ENCODE measurements at regions not wholly inside any gene's neighbourhood (a gene's known extent, or its start where the extent isn't known, plus 50 kb on each side); places are given as distances from the start of the nearest gene placed in this dataset.

- no peak for DNase-seq (ENCODE audit: insufficient read length)
- TF ChIP-seq POLR2AphosphoS5 (IDR thresholded peaks at IDR 0.05; ENCODE audit: low read depth, low read length): no peak
- TF ChIP-seq POLR2A (IDR thresholded peaks at IDR 0.05; ENCODE audit: low read depth, low read length): no peak
- no peak for TF ChIP-seq TAF1 (IDR thresholded peaks at IDR 0.05; ENCODE audit: borderline replicate concordance, low read depth, low read length)
- FAIRE-seq: no peak
These were observed 169.3 kb upstream of the STAC start for GRCh38 chr3:36210840-36211651.

- DNase-seq (ENCODE audit: insufficient read length): no peak
- TF ChIP-seq TAF1 (IDR thresholded peaks at IDR 0.05; ENCODE audit: borderline replicate concordance, low read depth, low read length) (no peak), POLR2AphosphoS5 (IDR thresholded peaks at IDR 0.05; ENCODE audit: low read depth, low read length) (no peak), POLR2A (IDR thresholded peaks at IDR 0.05; ENCODE audit: low read depth, low read length) (no peak)
- FAIRE-seq: no peak
These were observed 168.7 kb upstream of the STAC start for GRCh38 chr3:36211652-36211999.

- TF ChIP-seq POLR2A (IDR thresholded peaks at IDR 0.05; ENCODE audit: low read depth, low read length): no peak
- DNase-seq (ENCODE audit: insufficient read length) (no peak), FAIRE-seq (no peak)
These were observed 168.1 kb upstream of the STAC start for GRCh38 chr3:36212251-36212650.

DNA sequence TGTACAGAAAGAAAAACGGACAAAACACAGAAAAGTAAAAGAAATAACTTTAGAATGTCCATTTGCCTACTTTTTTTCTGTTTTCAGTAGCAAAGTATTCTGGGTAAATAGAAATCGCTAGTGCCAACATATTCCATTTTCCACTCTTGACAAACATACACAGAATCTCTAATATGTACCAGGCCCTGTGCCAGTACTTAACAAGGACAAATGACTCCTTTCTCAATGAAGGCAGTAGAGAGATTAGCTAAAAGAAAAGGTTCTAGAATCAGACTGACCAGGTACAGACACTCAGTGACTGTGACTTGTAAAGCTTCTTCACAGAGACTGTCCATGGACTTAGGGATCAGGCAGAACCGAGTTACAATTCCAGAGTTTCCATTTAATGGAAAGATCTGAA lies 165.8 kb upstream of the STAC start:
- DNase-seq (ENCODE audit: insufficient read length) (no peak), FAIRE-seq (no peak)
- no peak for TF ChIP-seq POLR2AphosphoS5 (IDR thresholded peaks at IDR 0.05; ENCODE audit: low read depth, low read length)
- TF ChIP-seq TAF1 (IDR thresholded peaks at IDR 0.05; ENCODE audit: borderline replicate concordance, low read depth, low read length): no peak
- TF ChIP-seq POLR2A (IDR thresholded peaks at IDR 0.05; ENCODE audit: low read depth, low read length): no peak

- DNase-seq (ENCODE audit: insufficient read length) (no peak), FAIRE-seq (no peak)
- TF ChIP-seq POLR2A (IDR thresholded peaks at IDR 0.05; ENCODE audit: low read depth, low read length) (no peak), TAF1 (IDR thresholded peaks at IDR 0.05; ENCODE audit: borderline replicate concordance, low read depth, low read length) (no peak), POLR2AphosphoS5 (IDR thresholded peaks at IDR 0.05; ENCODE audit: low read depth, low read length) (no peak)
These were observed 165.1 kb upstream of the STAC start for GRCh38 chr3:36215241-36215640.

DNA sequence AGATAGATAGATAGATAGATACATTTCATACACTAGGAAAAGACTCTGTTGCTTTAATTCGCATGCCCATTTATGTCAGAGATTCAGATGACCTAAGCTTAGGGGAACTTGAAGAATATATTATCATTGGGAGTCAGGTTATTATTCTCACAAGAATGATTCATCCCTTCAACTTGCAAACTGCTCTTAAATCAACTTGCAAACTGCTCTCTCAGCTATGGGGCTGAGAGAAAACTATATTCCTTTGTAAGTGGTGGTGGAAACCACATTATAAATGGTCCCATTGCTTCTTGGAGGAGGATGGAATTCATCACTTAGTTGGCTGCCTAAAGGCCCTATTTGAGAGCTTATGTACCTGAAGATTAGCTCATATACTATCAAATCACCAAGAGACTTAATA lies 160.9 kb upstream of the STAC start:
- TF ChIP-seq POLR2AphosphoS5 (IDR thresholded peaks at IDR 0.05; ENCODE audit: low read depth, low read length): no peak
- TF ChIP-seq POLR2A (IDR thresholded peaks at IDR 0.05; ENCODE audit: low read depth, low read length): no peak
- TF ChIP-seq TAF1 (IDR thresholded peaks at IDR 0.05; ENCODE audit: borderline replicate concordance, low read depth, low read length): no peak
- FAIRE-seq (no peak), DNase-seq (ENCODE audit: insufficient read length) (no peak)

- no peak for DNase-seq (ENCODE audit: insufficient read length)
- TF ChIP-seq TAF1 (IDR thresholded peaks at IDR 0.05; ENCODE audit: borderline replicate concordance, low read depth, low read length) (no peak), POLR2AphosphoS5 (IDR thresholded peaks at IDR 0.05; ENCODE audit: low read depth, low read length) (no peak), POLR2A (IDR thresholded peaks at IDR 0.05; ENCODE audit: low read depth, low read length) (no peak)
- FAIRE-seq: no peak
These were observed 160.1 kb upstream of the STAC start for GRCh38 chr3:36220173-36220572.

GRCh38 chr3:36221975-36222374 lies 158.3 kb upstream of the STAC start:
- FAIRE-seq (no peak), DNase-seq (ENCODE audit: insufficient read length) (no peak)
- TF ChIP-seq TAF1 (IDR thresholded peaks at IDR 0.05; ENCODE audit: borderline replicate concordance, low read depth, low read length): no peak
- TF ChIP-seq POLR2A (IDR thresholded peaks at IDR 0.05; ENCODE audit: low read depth, low read length): no peak
- no peak for TF ChIP-seq POLR2AphosphoS5 (IDR thresholded peaks at IDR 0.05; ENCODE audit: low read depth, low read length)

DNA sequence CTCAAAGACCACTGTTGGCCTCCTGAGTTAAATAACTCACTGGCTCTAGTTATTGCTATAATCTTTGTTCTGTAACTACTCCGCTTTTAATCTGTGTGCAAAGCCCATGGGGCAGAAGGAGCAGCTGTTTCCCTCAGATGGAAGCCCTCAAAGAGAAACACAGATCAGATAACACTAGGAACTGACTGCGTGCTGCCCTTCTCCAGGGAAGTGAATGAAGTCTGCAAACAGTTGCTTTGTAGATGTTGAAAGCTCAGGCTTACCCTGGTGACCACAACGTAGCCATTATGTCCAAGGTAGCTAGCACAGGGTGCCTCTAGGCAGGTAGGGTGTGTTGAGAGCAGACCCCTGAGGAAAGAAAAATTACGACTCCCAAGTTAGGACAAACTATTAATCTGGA lies 152.3 kb upstream of the STAC start:
- FAIRE-seq: no peak
- TF ChIP-seq TAF1 (IDR thresholded peaks at IDR 0.05; ENCODE audit: borderline replicate concordance, low read depth, low read length): no peak
- TF ChIP-seq POLR2AphosphoS5 (IDR thresholded peaks at IDR 0.05; ENCODE audit: low read depth, low read length): no peak
- no peak for TF ChIP-seq POLR2A (IDR thresholded peaks at IDR 0.05; ENCODE audit: low read depth, low read length)
- DNase-seq (ENCODE audit: insufficient read length): no peak

DNA sequence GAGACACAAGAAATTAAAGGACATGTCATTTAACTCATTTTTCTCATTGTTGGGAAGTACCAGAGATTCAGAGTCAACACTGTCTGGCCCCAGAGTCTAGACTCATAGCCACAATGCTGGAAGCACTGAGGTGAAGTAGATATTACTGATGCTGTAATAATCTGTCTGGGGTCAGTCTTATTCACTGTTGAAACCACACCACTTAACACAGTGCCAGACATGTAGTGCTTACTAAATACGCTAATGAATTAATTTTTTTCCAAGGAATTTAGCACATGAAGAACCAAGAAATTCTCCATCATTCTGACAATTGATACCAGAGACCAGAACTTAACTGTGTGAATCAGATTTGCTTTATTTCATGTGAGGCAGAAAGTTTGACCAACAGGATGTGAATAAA lies 150.8 kb upstream of the STAC start:
- no peak for TF ChIP-seq TAF1 (IDR thresholded peaks at IDR 0.05; ENCODE audit: borderline replicate concordance, low read depth, low read length)
- TF ChIP-seq POLR2A (IDR thresholded peaks at IDR 0.05; ENCODE audit: low read depth, low read length): no peak
- TF ChIP-seq POLR2AphosphoS5 (IDR thresholded peaks at IDR 0.05; ENCODE audit: low read depth, low read length): no peak
- DNase-seq (ENCODE audit: insufficient read length) (no peak), FAIRE-seq (no peak)

DNA sequence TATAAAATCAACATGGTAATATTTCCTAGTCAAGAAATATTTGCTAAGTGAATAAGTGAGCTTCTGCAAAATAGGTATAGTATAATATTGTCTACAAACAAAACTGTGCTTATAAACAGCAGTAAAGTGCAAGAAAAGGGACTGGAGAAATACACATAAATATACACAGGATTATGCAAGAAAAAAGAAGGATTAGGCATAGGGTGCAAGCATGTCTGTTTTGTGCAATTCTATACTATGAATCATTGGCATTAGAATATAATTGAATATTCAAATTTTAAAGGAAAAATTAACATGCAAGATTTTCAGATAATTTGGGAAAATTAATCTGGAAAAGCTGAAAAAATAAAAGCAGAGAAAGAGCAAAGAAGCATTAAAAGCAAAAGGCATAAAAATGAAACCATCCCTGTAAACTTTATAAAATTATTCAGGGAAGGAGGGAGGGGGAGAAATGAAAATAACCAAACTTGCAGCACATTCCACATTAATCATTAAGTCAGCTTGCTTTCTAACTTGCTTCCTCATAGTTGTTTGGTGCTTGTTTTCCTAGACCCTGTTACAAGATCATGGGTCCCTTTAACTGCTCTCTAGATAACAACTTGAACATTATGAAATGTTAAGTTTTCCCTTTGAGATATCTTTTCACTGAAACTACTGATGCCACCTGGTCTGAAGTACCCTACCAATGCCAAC lies 147.4 kb upstream of the STAC start:
- DNase-seq (ENCODE audit: insufficient read length) (no peak), FAIRE-seq (no peak)
- no peak for TF ChIP-seq TAF1 (IDR thresholded peaks at IDR 0.05; ENCODE audit: borderline replicate concordance, low read depth, low read length)

GRCh38 chr3:36244728-36245127 lies 135.6 kb upstream of the STAC start:
- FAIRE-seq (no peak), DNase-seq (ENCODE audit: insufficient read length) (no peak)

More at GRCh38 chr3:36244728-36245127, 135.6 kb upstream of the STAC start:
- TF ChIP-seq POLR2AphosphoS5 (IDR thresholded peaks at IDR 0.05; ENCODE audit: low read depth, low read length) (no peak), POLR2A (IDR thresholded peaks at IDR 0.05; ENCODE audit: low read depth, low read length) (no peak), TAF1 (IDR thresholded peaks at IDR 0.05; ENCODE audit: borderline replicate concordance, low read depth, low read length) (no peak)
